CD14-positive monocyte (primary cell): ENCODE measurements at regions not wholly inside any gene's neighbourhood (a gene's known extent, or its start where the extent isn't known, plus 50 kb on each side); places are given as distances from the start of the nearest gene placed in this dataset.

ENCODE experiments used
- DNase-seq, 3 donors: peaks; one replicate each; pipeline ENCODE4 v3.0.0-alpha.2; 2011 to 2022
- H2AFZ ChIP-seq: 2 replicates; pipeline ENCODE4 v1.6.0; 2012; ENCODE audit warnings: mild to moderate bottlenecking, low read depth, low read length, inconsistent platforms; ENCODE audit not compliant: insufficient read depth, poor library complexity, severe bottlenecking
- H3K27ac ChIP-seq, 2 donors: 1 replicate in 1 of 2; 2 replicates in 1 of 2; pipeline ENCODE4 v1.5.1; 2012 to 2013; ENCODE audit warnings: low read length in 2 of 2, control low read depth in 1 of 2, inconsistent platforms in 1 of 2, low read depth in 1 of 2, mild to moderate bottlenecking in 1 of 2
- H3K27me3 ChIP-seq, 2 donors: one replicate each; pipeline versions ENCODE4 v1.6.0 to v1.6.1; 2011 to 2013; ENCODE audit warnings: low read length in 2 of 2; ENCODE audit not compliant: control insufficient read depth in 2 of 2, insufficient read depth in 2 of 2
- H3K36me3 ChIP-seq, 2 donors: replicated peaks in 1 of 2; 1 replicate in 1 of 2; 2 replicates in 1 of 2; pipeline versions ENCODE4 v1.5.1 to v1.6.1; 2012 to 2013; ENCODE audit warnings: low read length in 2 of 2, control low read depth in 1 of 2, inconsistent platforms in 1 of 2, mild to moderate bottlenecking in 1 of 2; ENCODE audit not compliant: insufficient read depth in 2 of 2, control insufficient read depth in 1 of 2
- H3K4me1 ChIP-seq, 2 donors: 1 replicate in 1 of 2; 2 replicates in 1 of 2; pipeline versions ENCODE4 v1.5.1 to v1.6.1; 2012 to 2013; ENCODE audit warnings: low read length in 2 of 2, control low read depth in 1 of 2, inconsistent platforms in 1 of 2, mild to moderate bottlenecking in 1 of 2, moderate library complexity in 1 of 2; ENCODE audit not compliant: insufficient read depth in 2 of 2, control insufficient read depth in 1 of 2
- H3K4me2 ChIP-seq: replicated peaks from 2 replicates; pipeline ENCODE3; 2012; ENCODE audit warnings: low read length, moderate library complexity, mild to moderate bottlenecking; ENCODE audit not compliant: poor library complexity, severe bottlenecking; ENCODE audit errors: extremely low read depth
- H3K4me3 ChIP-seq, 3 experiments: fragments of 200-600 bp in 1 of 3; sonication (generic) in 1 of 3; replicated peaks in 1 of 3; 1 replicate in 2 of 3; 2 replicates in 1 of 3; pipeline ENCODE4 v1.5.1; 2011 to 2013; ENCODE audit warnings: low read length in 3 of 3, mild to moderate bottlenecking in 3 of 3, control low read depth in 2 of 3, low read depth in 2 of 3, inconsistent platforms in 1 of 3, moderate library complexity in 1 of 3
- H3K79me2 ChIP-seq: 2 replicates; pipeline ENCODE4 v1.6.0; 2012; ENCODE audit warnings: mild to moderate bottlenecking, control low read depth, inconsistent platforms, low read length, moderate library complexity; ENCODE audit not compliant: insufficient read depth
- H3K9ac ChIP-seq: 2 replicates; pipeline ENCODE4 v1.6.0; 2017; ENCODE audit warnings: low read length, mild to moderate bottlenecking; ENCODE audit not compliant: insufficient read depth, poor library complexity, severe bottlenecking
- H3K9me3 ChIP-seq, 2 donors: replicated peaks in 1 of 2; 1 replicate in 1 of 2; 2 replicates in 1 of 2; pipeline versions ENCODE4 v1.5.1 to v1.6.1; 2012 to 2013; ENCODE audit warnings: low read length in 2 of 2, control low read depth in 1 of 2; ENCODE audit not compliant: control insufficient read depth in 1 of 2, insufficient read depth in 1 of 2
- H4K20me1 ChIP-seq: 2 replicates; pipeline ENCODE4 v1.6.0; 2012; ENCODE audit warnings: mild to moderate bottlenecking, low read length, control low read depth, moderate library complexity; ENCODE audit not compliant: insufficient read depth
- H3K27ac Mint-ChIP-seq, 7 donors: one replicate each; pipeline ENCODE4 v1.8.0; 2020; ENCODE audit warnings: mild to moderate bottlenecking in 7 of 7, mixed read lengths in 7 of 7, moderate library complexity in 6 of 7, inconsistent platforms in 2 of 7
- H3K27me3 Mint-ChIP-seq, 3 donors: one replicate each; pipeline ENCODE4 v1.8.0; 2021 to 2022; ENCODE audit warnings: low read depth in 3 of 3, mild to moderate bottlenecking in 3 of 3, mixed read lengths in 3 of 3, moderate library complexity in 3 of 3, inconsistent platforms in 1 of 3
- H3K36me3 Mint-ChIP-seq, 2 donors: one replicate each; pipeline ENCODE4 v1.8.0; 2020; ENCODE audit warnings: mixed read lengths in 2 of 2, inconsistent platforms in 1 of 2, mild to moderate bottlenecking in 1 of 2
- H3K4me1 Mint-ChIP-seq: one replicate; pipeline ENCODE4 v1.8.0; 2020; ENCODE audit warnings: mild to moderate bottlenecking, mixed read lengths
- H3K4me3 Mint-ChIP-seq, 2 donors: one replicate each; pipeline ENCODE4 v1.8.0; 2020; ENCODE audit warnings: mild to moderate bottlenecking in 2 of 2, mixed read lengths in 2 of 2, moderate library complexity in 1 of 2
- H3K9me3 Mint-ChIP-seq, 7 donors: one replicate each; pipeline ENCODE4 v1.8.0; 2020 to 2022; ENCODE audit warnings: mixed read lengths in 7 of 7, mild to moderate bottlenecking in 6 of 7, moderate library complexity in 6 of 7, inconsistent platforms in 2 of 7
- CTCF ChIP-seq: fragments of 200-600 bp; IDR thresholded peaks from one replicate; pipeline ENCODE4 v1.8.0; 2022; ENCODE audit warnings: antibody characterized with exemption, mild to moderate bottlenecking
- WGBS: methylation state at CpG from one replicate; pipeline ENCODE4 v1.1.5; 2013; ENCODE audit warnings: missing lambda C conversion rate; ENCODE audit not compliant: insufficient coverage; 5-methylcytosine and 5-hydroxymethylcytosine counted together
- intact Hi-C, 2 donors: fragments of 100-400 bp; cut with micrococcal nuclease; formaldehyde crosslinking; loops; one replicate each; pipeline versions ENCODE4 v1.15.0 to v1.15.1; 2023

GRCh38 chr4:128501239-128501638 is 213.6 kb upstream of the PGRMC2 start:
- WGBS = 100% methylated on average over 2 of the region's 3 CpGs
- no peak for TF ChIP-seq CTCF
- no peak overlapping the region for H3K4me3 Mint-ChIP-seq

GRCh38 chr4:128488055-128488705 is 200.6 kb upstream of the PGRMC2 start:
- H3K27ac ChIP-seq = no peak overlapping the region
- H3K4me1 ChIP-seq = no peaks in the 10 kb centered on the region
- H3K4me2 ChIP-seq = no peak overlapping the region
- H4K20me1 ChIP-seq = no peaks in the 10 kb centered on the region
- DNase-seq = no peak
- peaks cover 0 to 4% of the 10 kb centered on the region in 2 donors for H3K9me3 ChIP-seq
- no peaks in the 10 kb centered on the region for H3K27me3 ChIP-seq
- no peak for TF ChIP-seq CTCF
- WGBS = 83% methylated on average over 1 of the region's 3 CpGs
- Mint-ChIP-seq H3K36me3 (no peaks in the 10 kb centered on the region), H3K4me1 (no peaks in the 10 kb centered on the region), H3K9me3 (peaks cover 4 to 12% (median 9%) of the 10 kb centered on the region in 7 donors), H3K27me3 (peaks cover 0 to 2% (median 1%) of the 10 kb centered on the region in 3 donors), H3K4me3 (no peak overlapping the region), H3K27ac (no peak overlapping the region)
- no peak overlapping the region for H2AFZ ChIP-seq
- H3K36me3 ChIP-seq = no peaks in the 10 kb centered on the region
- intact Hi-C loops = no loop called here
- no peaks in the 10 kb centered on the region for H3K79me2 ChIP-seq
- H3K9ac ChIP-seq = no peak overlapping the region
- H3K4me3 ChIP-seq = no peak overlapping the region

More at GRCh38 chr4:128501239-128501638, 213.6 kb upstream of the PGRMC2 start:
- Mint-ChIP-seq H3K27ac (no peak overlapping the region), H3K4me1 (no peaks in the 10 kb centered on the region), H3K36me3 (no peaks in the 10 kb centered on the region), H3K27me3 (peaks cover 0 to 3% (median 0%) of the 10 kb centered on the region in 3 donors), H3K9me3 (peaks cover 10 to 26% (median 15%) of the 10 kb centered on the region in 7 donors)
- no peaks in the 10 kb centered on the region for H4K20me1 ChIP-seq
- no peaks in the 10 kb centered on the region for H3K4me1 ChIP-seq
- H2AFZ ChIP-seq = no peak overlapping the region
- no peaks in the 10 kb centered on the region for H3K79me2 ChIP-seq
- no peaks in the 10 kb centered on the region for H3K36me3 ChIP-seq
- H3K4me2 ChIP-seq = no peak overlapping the region
- H3K9ac ChIP-seq = no peak overlapping the region
- intact Hi-C loops = no loop called here
- H3K27ac ChIP-seq = no peak overlapping the region
- no peaks in the 10 kb centered on the region for H3K27me3 ChIP-seq
- no peak overlapping the region for H3K4me3 ChIP-seq
- DNase-seq = no peak
- peaks cover 9 to 23% of the 10 kb centered on the region in 2 donors for H3K9me3 ChIP-seq
